Astrocyte (in vitro differentiated cells and primary cell): ENCODE measurements at regions not wholly inside any gene's neighbourhood (a gene's known extent, or its start where the extent isn't known, plus 50 kb on each side); places are given as distances from the start of the nearest gene placed in this dataset.

ENCODE experiments used
- DNase-seq: peaks from one replicate; pipeline ENCODE4 v3.0.0-alpha.2; 2010; ENCODE audit warnings: low read depth
- FAIRE-seq: peaks from 2 replicates; lab custom pipeline; 2011; peaks lifted over from hg19 to GRCh38; lab: Jason Lieb, UNC
- H2AFZ ChIP-seq: 2 replicates; pipeline ENCODE4 v1.6.0; 2012; ENCODE audit warnings: low read depth, low read length, inconsistent platforms
- H3K27ac ChIP-seq: 2 replicates; pipeline ENCODE4 v1.5.1; 2011; ENCODE audit warnings: low read depth, low read length, inconsistent platforms
- H3K27me3 ChIP-seq: 2 replicates; pipeline ENCODE4 v1.6.0; 2011; ENCODE audit warnings: low read length, inconsistent platforms; ENCODE audit not compliant: insufficient read depth
- H3K36me3 ChIP-seq: 2 replicates; pipeline ENCODE4 v1.5.1; 2011; ENCODE audit warnings: low read length, inconsistent platforms; ENCODE audit not compliant: insufficient read depth
- H3K4me1 ChIP-seq: 2 replicates; pipeline ENCODE4 v1.5.1; 2011; ENCODE audit warnings: low read length, inconsistent platforms; ENCODE audit not compliant: insufficient read depth
- H3K4me2 ChIP-seq: 2 replicates; pipeline ENCODE4 v1.6.0; 2012; ENCODE audit warnings: low read length, inconsistent platforms
- H3K4me3 ChIP-seq: 2 replicates; pipeline ENCODE4 v1.5.1; 2011; ENCODE audit warnings: low read depth, mild to moderate bottlenecking, low read length, inconsistent platforms; ENCODE audit not compliant: insufficient read depth
- H3K79me2 ChIP-seq: 2 replicates; pipeline ENCODE4 v1.6.0; 2012; ENCODE audit warnings: mild to moderate bottlenecking, low read length, inconsistent platforms; ENCODE audit not compliant: insufficient read depth
- H3K9ac ChIP-seq: 2 replicates; pipeline ENCODE4 v1.6.0; 2012; ENCODE audit warnings: mild to moderate bottlenecking, low read length, inconsistent platforms
- H3K9me3 ChIP-seq: 2 replicates; pipeline ENCODE4 v1.5.1; 2012; ENCODE audit warnings: low read depth, mild to moderate bottlenecking, low read length, inconsistent platforms; ENCODE audit not compliant: insufficient read depth
- H4K20me1 ChIP-seq: 2 replicates; pipeline ENCODE4 v1.6.0; 2012; ENCODE audit warnings: low read length, inconsistent platforms; ENCODE audit not compliant: insufficient read depth
- H3K27ac Mint-ChIP-seq: one replicate; pipeline ENCODE4 v1.8.0; 2021; ENCODE audit warnings: mild to moderate bottlenecking, mixed read lengths; ENCODE audit not compliant: unreplicated experiment
- H3K27me3 Mint-ChIP-seq: one replicate; pipeline ENCODE4 v1.8.0; 2021; ENCODE audit warnings: low read depth, mixed read lengths; ENCODE audit not compliant: unreplicated experiment
- H3K36me3 Mint-ChIP-seq: one replicate; pipeline ENCODE4 v1.8.0; 2021; ENCODE audit warnings: low read depth, mixed read lengths; ENCODE audit not compliant: unreplicated experiment
- H3K4me1 Mint-ChIP-seq: one replicate; pipeline ENCODE4 v1.8.0; 2021; ENCODE audit warnings: low read depth, mixed read lengths; ENCODE audit not compliant: unreplicated experiment
- H3K4me3 Mint-ChIP-seq: one replicate; pipeline ENCODE4 v1.8.0; 2021; ENCODE audit warnings: mild to moderate bottlenecking, moderate library complexity, mixed read lengths; ENCODE audit not compliant: unreplicated experiment
- H3K9me3 Mint-ChIP-seq: one replicate; pipeline ENCODE4 v1.8.0; 2021; ENCODE audit warnings: mild to moderate bottlenecking, mixed read lengths; ENCODE audit not compliant: unreplicated experiment
- CTCF ChIP-seq: IDR thresholded peaks from 2 replicates; pipeline ENCODE4 v1.5.1; 2011; ENCODE audit warnings: low read depth, mild to moderate bottlenecking, inconsistent platforms, low read length, moderate library complexity; ENCODE audit not compliant: insufficient read depth
- EZH2 ChIP-seq: IDR thresholded peaks from 2 replicates; pipeline ENCODE4 v1.6.1; 2012; ENCODE audit warnings: mild to moderate bottlenecking, low read length, inconsistent platforms; ENCODE audit not compliant: insufficient read depth

DNA sequence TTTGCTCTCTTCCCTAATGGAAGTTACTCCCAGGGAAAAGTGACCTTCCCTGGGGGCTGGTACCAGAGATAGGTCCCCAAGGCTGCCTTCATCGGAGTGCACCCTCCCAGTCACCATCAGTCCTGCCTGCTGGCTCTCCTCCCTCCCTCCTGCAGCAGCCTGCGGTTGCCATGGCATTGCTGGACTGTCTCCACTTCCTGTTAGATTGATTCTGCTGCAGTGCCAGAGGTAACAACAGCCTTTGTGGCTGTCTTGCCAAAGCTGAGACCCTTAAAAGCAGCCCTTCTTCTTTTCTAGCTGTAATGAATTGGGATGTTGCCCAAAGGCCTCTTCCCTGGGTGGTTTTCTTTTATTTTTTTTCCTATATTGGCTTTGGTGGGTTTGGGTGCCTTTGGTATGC is 78.1 kb upstream of the PRLR start:
- H3K27me3 Mint-ChIP-seq: no peaks in the 10 kb centered on the region

DNA sequence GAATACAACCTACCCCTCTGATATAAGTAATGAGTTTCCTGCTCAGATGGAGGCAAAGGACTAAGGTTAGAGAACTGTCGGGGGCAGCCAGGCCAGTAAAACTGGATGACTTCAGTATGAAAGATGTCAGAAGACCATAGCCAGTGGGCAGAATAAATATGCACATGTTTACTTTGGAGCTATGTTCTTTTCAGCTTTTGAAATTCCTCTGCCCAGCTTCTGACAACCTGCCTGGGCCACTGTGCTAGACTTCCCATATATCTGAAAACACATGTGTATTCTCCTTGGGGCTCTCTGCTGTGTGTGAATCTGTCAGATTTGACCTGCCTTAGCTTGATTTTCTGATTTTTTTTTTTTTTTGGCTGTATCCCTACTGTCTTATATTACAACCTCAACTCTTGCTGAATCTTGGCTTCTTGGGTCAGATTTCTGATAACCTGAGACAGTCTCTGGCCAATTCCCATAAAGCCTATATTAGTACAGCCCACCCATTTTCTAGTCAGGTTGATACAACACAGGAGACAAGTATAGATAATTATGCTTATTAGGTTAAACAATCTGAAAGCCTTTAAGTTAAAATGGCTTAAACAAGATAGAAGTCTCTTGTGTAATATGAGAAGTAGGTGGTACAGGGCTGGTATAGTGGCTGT is 76.6 kb upstream of the PRLR start:
- H3K27ac Mint-ChIP-seq: no peak overlapping the region

More for the DNA sequence above, 78.1 kb upstream of the PRLR start:
- Mint-ChIP-seq H3K27ac (no peak overlapping the region), H3K4me3 (no peak overlapping the region), H3K36me3 (no peaks in the 10 kb centered on the region), H3K9me3 (no peaks in the 10 kb centered on the region), H3K4me1 (peaks cover 6% of the 10 kb centered on the region)
- DNase-seq (no peak), FAIRE-seq (no peak)
- Histone ChIP-seq H3K36me3 (no peaks in the 10 kb centered on the region), H4K20me1 (no peaks in the 10 kb centered on the region), H3K9ac (no peak overlapping the region), H3K4me3 (no peak overlapping the region), H2AFZ (no peak overlapping the region), H3K4me1 (peaks cover 2% of the 10 kb centered on the region), H3K4me2 (no peak overlapping the region), H3K27me3 (peaks cover 2% of the 10 kb centered on the region), H3K9me3 (no peaks in the 10 kb centered on the region), H3K79me2 (no peaks in the 10 kb centered on the region), H3K27ac (no peak overlapping the region)
- TF ChIP-seq CTCF: no peak
- TF ChIP-seq EZH2: no peak

More for the DNA sequence above, 76.6 kb upstream of the PRLR start:
- H3K27me3 ChIP-seq: peaks cover 2% of the 10 kb centered on the region
- H3K4me3 Mint-ChIP-seq: no peak overlapping the region
- no peak overlapping the region for H3K9ac ChIP-seq
- DNase-seq (no peak), FAIRE-seq (no peak)
- H3K27ac ChIP-seq: no peak overlapping the region
- H3K36me3 Mint-ChIP-seq: no peaks in the 10 kb centered on the region
- H3K9me3 Mint-ChIP-seq: no peaks in the 10 kb centered on the region
- no peaks in the 10 kb centered on the region for H3K4me1 ChIP-seq
- H2AFZ ChIP-seq: no peak overlapping the region
- no peaks in the 10 kb centered on the region for H4K20me1 ChIP-seq
- no peaks in the 10 kb centered on the region for H3K9me3 ChIP-seq
- TF ChIP-seq EZH2: no peak
- TF ChIP-seq CTCF: no peak
- H3K4me1 Mint-ChIP-seq: no peaks in the 10 kb centered on the region
- H3K27me3 Mint-ChIP-seq: no peaks in the 10 kb centered on the region
- H3K4me2 ChIP-seq: no peak overlapping the region
- H3K79me2 ChIP-seq: no peaks in the 10 kb centered on the region
- no peak overlapping the region for H3K4me3 ChIP-seq
- H3K36me3 ChIP-seq: no peaks in the 10 kb centered on the region
